ENCODE measurements at regions not wholly inside any gene's neighbourhood (a gene's known extent, or its start where the extent isn't known, plus 50 kb on each side); places are given as distances from the start of the nearest gene placed in this dataset.

- no peak overlapping the region for H3K4me3 ChIP-seq (ENCODE audit: low read length)
- no peak for TF ChIP-seq CTCF (conservative IDR thresholded peaks at IDR 0.05; ENCODE audit: low read depth, low read length)
- DNase-seq (ENCODE audit: low read depth): no peak
These were observed 238.0 kb upstream of the NCAM2 start for GRCh38 chr21:20760221-20760620.

GRCh38 chr21:20774737-20775136 lies 223.5 kb upstream of the NCAM2 start:
- H3K4me3 ChIP-seq (ENCODE audit: low read length): no peak overlapping the region
- DNase-seq (ENCODE audit: low read depth): no peak
- TF ChIP-seq CTCF (conservative IDR thresholded peaks at IDR 0.05; ENCODE audit: low read depth, low read length): no peak

- no peak for DNase-seq (ENCODE audit: low read depth)
- TF ChIP-seq CTCF (conservative IDR thresholded peaks at IDR 0.05; ENCODE audit: low read depth, low read length): no peak
- H3K4me3 ChIP-seq (ENCODE audit: low read length): no peak overlapping the region
These were observed 218.9 kb upstream of the NCAM2 start for GRCh38 chr21:20779321-20779720.

- H3K4me3 ChIP-seq (ENCODE audit: low read length): no peak overlapping the region
- no peak for DNase-seq (ENCODE audit: low read depth)
- TF ChIP-seq CTCF (conservative IDR thresholded peaks at IDR 0.05; ENCODE audit: low read depth, low read length): no peak
These were observed 214.6 kb upstream of the NCAM2 start for GRCh38 chr21:20783611-20784010.

- TF ChIP-seq CTCF (conservative IDR thresholded peaks at IDR 0.05; ENCODE audit: low read depth, low read length): no peak
- no peak for DNase-seq (ENCODE audit: low read depth)
- H3K4me3 ChIP-seq (ENCODE audit: low read length): no peak overlapping the region
These were observed 208.3 kb upstream of the NCAM2 start for GRCh38 chr21:20789729-20790500.

- DNase-seq (ENCODE audit: low read depth): no peak
- no peak for TF ChIP-seq CTCF (conservative IDR thresholded peaks at IDR 0.05; ENCODE audit: low read depth, low read length)
- H3K4me3 ChIP-seq (ENCODE audit: low read length): no peak overlapping the region
These were observed 198.1 kb upstream of the NCAM2 start for GRCh38 chr21:20800106-20800505.

GRCh38 chr21:20802201-20802600 lies 196.0 kb upstream of the NCAM2 start:
- no peak overlapping the region for H3K4me3 ChIP-seq (ENCODE audit: low read length)
- no peak for DNase-seq (ENCODE audit: low read depth)
- no peak for TF ChIP-seq CTCF (conservative IDR thresholded peaks at IDR 0.05; ENCODE audit: low read depth, low read length)
